ENCODE measurements at regions not wholly inside any gene's neighbourhood (a gene's known extent, or its start where the extent isn't known, plus 50 kb on each side); places are given as distances from the start of the nearest gene placed in this dataset.

DNA sequence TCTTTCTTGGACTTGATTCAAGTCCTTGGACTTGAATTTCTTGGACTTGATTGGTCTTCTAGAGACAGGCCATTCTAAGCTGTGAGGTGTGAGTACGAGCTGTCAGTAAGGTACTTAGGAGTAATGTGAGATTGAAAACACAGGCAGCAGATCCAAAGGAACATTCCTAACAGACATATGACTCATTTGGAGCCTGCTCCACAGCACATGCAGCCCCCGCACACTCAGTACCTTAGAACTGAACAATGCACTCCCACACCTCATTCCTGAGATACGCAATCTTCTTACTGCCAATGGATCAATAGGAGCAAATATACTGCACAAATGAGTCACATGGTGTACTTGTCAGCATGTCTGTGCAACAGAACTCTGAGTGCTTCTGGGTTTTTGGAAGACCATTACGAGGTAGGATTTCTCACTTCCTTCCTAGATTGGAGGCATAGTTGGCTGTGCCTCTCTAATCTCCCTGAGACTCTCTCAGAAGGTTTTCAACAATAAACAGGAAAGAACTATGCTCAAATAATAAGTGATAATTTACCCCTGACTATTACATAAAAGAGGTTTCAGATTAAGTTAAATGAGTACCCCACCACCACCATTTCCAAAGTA lies 243.1 kb downstream of the KCNA4 start:
- Histone ChIP-seq H3K27ac (no peak overlapping the region), H3K9me3 (ENCODE audit: low read depth, low read length) (no peaks in the 10 kb centered on the region), H3K36me3 (ENCODE audit: insufficient read depth, low read length) (no peaks in the 10 kb centered on the region), H3K4me3 (no peak overlapping the region), H3K9ac (ENCODE audit: insufficient read length) (no peak overlapping the region)
- no peak for DNase-seq (ENCODE audit: low read depth, low spot score)
- TF ChIP-seq EZH2 (IDR thresholded peaks at IDR 0.05), result no peak
- TF ChIP-seq POLR2AphosphoS5 (IDR thresholded peaks at IDR 0.05; ENCODE audit: borderline replicate concordance, low read depth, low read length), result no peak
- TF ChIP-seq FOXP2 (optimal IDR thresholded peaks at IDR 0.05; ENCODE audit: control extremely low read depth, extremely low read length, insufficient read depth), result no peak

DNA sequence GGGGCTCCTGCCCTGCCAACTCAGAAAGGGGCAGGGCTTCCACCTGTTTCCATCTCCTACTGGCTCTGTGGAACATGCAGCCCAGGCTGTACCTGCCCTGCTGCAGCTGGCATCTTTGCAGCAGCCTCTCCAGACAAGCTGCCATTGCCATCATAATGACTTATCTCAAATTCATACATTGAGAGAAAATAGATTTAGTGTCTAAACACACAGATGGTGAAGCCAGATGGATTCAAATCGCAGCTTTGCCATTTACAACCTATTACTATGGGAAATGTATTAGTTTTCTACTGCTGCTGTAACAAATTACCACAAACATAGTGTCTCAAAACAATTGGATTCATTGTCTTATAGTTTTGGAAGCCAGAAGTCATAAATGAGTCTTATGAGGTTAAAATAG lies 260.0 kb downstream of the KCNA4 start:
- no peak for DNase-seq (ENCODE audit: low read depth, low spot score)
- no peak overlapping the region for H3K9ac ChIP-seq (ENCODE audit: insufficient read length)

DNA sequence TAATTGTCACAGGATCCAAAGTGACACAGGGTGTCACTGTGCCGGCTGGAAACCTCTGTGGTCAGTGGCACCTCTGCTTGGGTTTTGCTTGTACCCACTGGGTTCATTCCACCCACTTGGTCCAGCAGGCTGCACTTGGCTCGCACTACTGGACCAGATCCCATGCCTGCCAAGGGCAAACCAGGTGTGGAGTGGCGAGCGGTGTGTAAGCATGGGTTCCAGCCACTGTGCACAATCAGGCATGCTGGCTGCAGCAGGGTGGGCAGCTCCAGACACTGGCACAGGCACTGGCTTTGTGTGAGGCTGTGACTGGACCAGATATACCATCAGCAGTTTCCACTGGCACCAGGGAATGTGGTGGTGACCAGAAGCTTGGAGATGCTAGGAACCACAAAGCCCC lies 261.4 kb downstream of the KCNA4 start:
- Histone ChIP-seq H3K9me3 (ENCODE audit: low read depth, low read length) (no peaks in the 10 kb centered on the region), H3K27ac (no peak overlapping the region), H3K36me3 (ENCODE audit: insufficient read depth, low read length) (no peaks in the 10 kb centered on the region), H3K4me3 (no peak overlapping the region), H3K9ac (ENCODE audit: insufficient read length) (no peak overlapping the region)
- TF ChIP-seq EZH2 (IDR thresholded peaks at IDR 0.05) (no peak), FOXP2 (optimal IDR thresholded peaks at IDR 0.05; ENCODE audit: control extremely low read depth, extremely low read length, insufficient read depth) (no peak), POLR2AphosphoS5 (IDR thresholded peaks at IDR 0.05; ENCODE audit: borderline replicate concordance, low read depth, low read length) (no peak)
- no peak for DNase-seq (ENCODE audit: low read depth, low spot score)

More for the DNA sequence above, 260.0 kb downstream of the KCNA4 start:
- Histone ChIP-seq H3K4me3 (no peak overlapping the region), H3K36me3 (ENCODE audit: insufficient read depth, low read length) (no peaks in the 10 kb centered on the region), H3K9me3 (ENCODE audit: low read depth, low read length) (no peaks in the 10 kb centered on the region), H3K27ac (no peak overlapping the region)
- TF ChIP-seq FOXP2 (optimal IDR thresholded peaks at IDR 0.05; ENCODE audit: control extremely low read depth, extremely low read length, insufficient read depth) (no peak), EZH2 (IDR thresholded peaks at IDR 0.05) (no peak), POLR2AphosphoS5 (IDR thresholded peaks at IDR 0.05; ENCODE audit: borderline replicate concordance, low read depth, low read length) (no peak)

DNA sequence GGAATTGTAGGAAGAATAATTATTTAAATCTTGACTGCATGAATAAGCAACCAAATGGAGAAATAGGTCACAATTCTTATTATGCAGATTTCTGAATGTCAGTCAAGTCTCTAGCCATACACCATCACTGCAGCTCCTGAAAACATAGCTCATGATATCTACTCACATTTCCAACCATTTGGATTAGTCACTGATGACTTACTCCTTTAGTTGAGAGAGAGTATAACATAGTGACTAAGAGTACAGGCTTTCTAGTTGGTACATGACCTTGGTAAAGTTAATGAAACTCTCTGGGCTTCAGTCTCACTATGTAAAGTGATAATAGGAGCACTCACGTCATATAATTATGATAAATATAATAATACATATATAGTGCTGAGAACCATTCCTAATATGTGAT lies 265.2 kb downstream of the KCNA4 start:
- H3K4me3 ChIP-seq, result no peak overlapping the region
- H3K9me3 ChIP-seq (ENCODE audit: low read depth, low read length), result no peaks in the 10 kb centered on the region
- DNase-seq (ENCODE audit: low read depth, low spot score), result no peak
- no peak for TF ChIP-seq POLR2AphosphoS5 (IDR thresholded peaks at IDR 0.05; ENCODE audit: borderline replicate concordance, low read depth, low read length)
- no peak for TF ChIP-seq FOXP2 (optimal IDR thresholded peaks at IDR 0.05; ENCODE audit: control extremely low read depth, extremely low read length, insufficient read depth)
- TF ChIP-seq EZH2 (IDR thresholded peaks at IDR 0.05), result no peak
- no peaks in the 10 kb centered on the region for H3K36me3 ChIP-seq (ENCODE audit: insufficient read depth, low read length)
- H3K9ac ChIP-seq (ENCODE audit: insufficient read length), result no peak overlapping the region
- no peak overlapping the region for H3K27ac ChIP-seq

DNA sequence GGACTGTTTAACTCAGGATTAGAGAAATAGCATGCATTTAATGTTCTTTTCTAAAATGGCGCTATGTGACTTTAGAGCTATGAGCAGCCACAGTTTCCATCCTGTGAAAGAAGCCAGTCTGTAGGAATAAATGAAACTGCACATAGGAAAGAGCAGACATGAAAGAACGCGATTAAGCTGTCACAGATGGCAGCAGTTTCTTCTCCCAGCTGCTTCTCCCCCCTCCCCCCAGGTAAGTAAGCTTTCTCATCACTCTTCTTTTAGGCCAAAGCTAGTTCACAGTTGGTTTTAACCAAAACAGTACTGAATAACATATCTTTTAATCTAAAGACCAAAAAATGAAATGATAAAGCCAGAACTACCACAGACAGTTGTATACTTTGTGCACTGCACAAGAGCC lies 266.4 kb downstream of the KCNA4 start:
- no peak overlapping the region for H3K4me3 ChIP-seq
- TF ChIP-seq FOXP2 (optimal IDR thresholded peaks at IDR 0.05; ENCODE audit: control extremely low read depth, extremely low read length, insufficient read depth) (no peak), EZH2 (IDR thresholded peaks at IDR 0.05) (no peak), POLR2AphosphoS5 (IDR thresholded peaks at IDR 0.05; ENCODE audit: borderline replicate concordance, low read depth, low read length) (no peak)

DNA sequence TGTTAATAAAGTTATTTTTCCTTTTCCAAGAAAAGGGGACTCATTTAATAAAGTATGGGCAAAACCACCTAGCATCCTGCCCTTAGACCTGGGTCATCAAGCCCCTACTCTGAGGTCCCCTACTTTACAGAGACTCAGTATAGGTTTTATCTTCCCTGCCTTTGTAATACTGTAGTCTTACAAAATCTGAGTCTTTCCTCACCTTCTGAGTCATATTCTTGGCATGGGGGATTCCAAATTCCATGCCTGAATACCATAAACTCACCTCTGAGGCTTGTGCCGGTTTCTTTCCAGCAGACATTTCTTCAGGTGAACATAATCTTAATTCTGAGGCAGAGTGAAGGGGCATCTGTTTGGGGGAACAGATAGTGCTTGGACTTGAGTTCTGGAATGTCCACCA lies 282.5 kb downstream of the KCNA4 start:
- Histone ChIP-seq H3K27ac (no peak overlapping the region), H3K9me3 (ENCODE audit: low read depth, low read length) (no peaks in the 10 kb centered on the region), H3K4me3 (no peak overlapping the region), H3K9ac (ENCODE audit: insufficient read length) (no peak overlapping the region), H3K36me3 (ENCODE audit: insufficient read depth, low read length) (no peaks in the 10 kb centered on the region)
- no peak for DNase-seq (ENCODE audit: low read depth, low spot score)
- TF ChIP-seq FOXP2 (optimal IDR thresholded peaks at IDR 0.05; ENCODE audit: control extremely low read depth, extremely low read length, insufficient read depth), result no peak
- no peak for TF ChIP-seq EZH2 (IDR thresholded peaks at IDR 0.05)
- TF ChIP-seq POLR2AphosphoS5 (IDR thresholded peaks at IDR 0.05; ENCODE audit: borderline replicate concordance, low read depth, low read length), result no peak

More for the DNA sequence above, 266.4 kb downstream of the KCNA4 start:
- DNase-seq (ENCODE audit: low read depth, low spot score), result no peak
- Histone ChIP-seq H3K36me3 (ENCODE audit: insufficient read depth, low read length) (no peaks in the 10 kb centered on the region), H3K9ac (ENCODE audit: insufficient read length) (no peak overlapping the region), H3K9me3 (ENCODE audit: low read depth, low read length) (no peaks in the 10 kb centered on the region), H3K27ac (no peak overlapping the region)

DNA sequence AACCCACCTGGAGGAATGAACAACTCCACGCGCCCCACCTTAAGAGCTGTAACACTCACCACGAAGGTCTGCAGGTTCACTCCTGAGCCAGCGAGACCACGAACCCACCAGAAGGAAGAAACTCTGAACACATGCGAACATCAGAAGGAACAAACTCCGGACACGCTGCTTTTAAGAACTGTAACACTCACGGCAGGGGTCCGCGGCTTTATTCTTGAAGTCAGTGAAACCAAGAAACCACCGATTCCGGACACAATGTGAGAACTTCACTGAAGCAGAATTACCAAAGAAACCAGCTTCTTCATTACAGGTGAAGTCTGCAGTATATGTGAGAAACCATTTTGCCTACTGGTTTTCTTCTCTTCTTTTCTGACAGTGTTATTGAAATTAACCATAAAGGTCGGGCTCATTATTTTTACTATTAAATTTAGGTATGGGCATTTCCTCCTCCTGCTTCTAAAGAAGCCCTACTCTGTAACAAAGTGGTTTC lies 303.0 kb downstream of the KCNA4 start:
- H3K27ac ChIP-seq, result no peak overlapping the region
- no peak overlapping the region for H3K4me3 ChIP-seq
- TF ChIP-seq POLR2AphosphoS5 (IDR thresholded peaks at IDR 0.05; ENCODE audit: borderline replicate concordance, low read depth, low read length), result no peak
- no peak for TF ChIP-seq EZH2 (IDR thresholded peaks at IDR 0.05)
- TF ChIP-seq FOXP2 (optimal IDR thresholded peaks at IDR 0.05; ENCODE audit: control extremely low read depth, extremely low read length, insufficient read depth), result no peak
- no peak for DNase-seq (ENCODE audit: low read depth, low spot score)
- H3K9ac ChIP-seq (ENCODE audit: insufficient read length), result no peak overlapping the region
- no peaks in the 10 kb centered on the region for H3K36me3 ChIP-seq (ENCODE audit: insufficient read depth, low read length)
- H3K9me3 ChIP-seq (ENCODE audit: low read depth, low read length), result no peaks in the 10 kb centered on the region

DNA sequence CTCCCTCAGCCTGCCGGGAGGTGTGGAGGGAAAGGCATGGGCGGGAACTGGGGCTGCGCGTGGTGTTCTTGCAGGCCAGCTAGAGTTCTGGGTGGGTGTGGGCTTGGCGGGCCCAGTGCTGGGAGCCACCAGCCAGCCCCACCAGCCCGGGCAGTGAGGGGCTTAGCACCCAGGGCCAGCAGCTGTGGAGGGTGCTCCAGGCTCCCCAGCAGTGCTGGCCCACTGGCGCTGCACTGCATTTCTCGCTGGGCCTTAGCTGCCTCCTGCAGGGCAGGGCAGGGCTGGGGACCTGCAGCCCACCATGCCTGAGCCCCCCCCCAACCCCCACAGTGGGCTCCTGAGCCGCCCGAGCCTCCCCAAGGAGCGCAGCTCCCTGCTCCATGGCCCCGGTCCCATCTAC lies 304.2 kb downstream of the KCNA4 start:
- no peak overlapping the region for H3K4me3 ChIP-seq
- no peaks in the 10 kb centered on the region for H3K9me3 ChIP-seq (ENCODE audit: low read depth, low read length)
- no peaks in the 10 kb centered on the region for H3K36me3 ChIP-seq (ENCODE audit: insufficient read depth, low read length)
- DNase-seq (ENCODE audit: low read depth, low spot score), result no peak
- TF ChIP-seq POLR2AphosphoS5 (IDR thresholded peaks at IDR 0.05; ENCODE audit: borderline replicate concordance, low read depth, low read length), result no peak
- TF ChIP-seq EZH2 (IDR thresholded peaks at IDR 0.05), result no peak
- no peak for TF ChIP-seq FOXP2 (optimal IDR thresholded peaks at IDR 0.05; ENCODE audit: control extremely low read depth, extremely low read length, insufficient read depth)
- H3K27ac ChIP-seq, result no peak overlapping the region
- H3K9ac ChIP-seq (ENCODE audit: insufficient read length), result no peak overlapping the region

DNA sequence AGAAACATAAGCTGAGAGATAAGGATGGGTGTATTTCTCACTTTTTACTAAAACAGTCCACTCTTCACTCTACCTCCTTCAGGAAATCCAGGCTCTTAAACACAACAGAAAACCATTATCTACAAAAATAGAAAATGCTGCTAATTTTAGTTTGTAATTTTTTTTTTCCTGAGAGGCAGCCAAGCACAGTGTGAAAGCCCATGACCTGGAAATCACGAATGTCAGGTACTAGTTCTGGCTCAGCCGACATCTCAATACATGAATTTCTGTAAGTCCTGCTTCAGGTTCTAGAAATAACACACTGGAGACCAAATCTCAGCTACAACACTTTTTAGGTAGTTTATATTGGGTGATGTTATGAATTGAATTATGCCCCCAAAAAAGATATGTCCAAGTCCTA lies 308.9 kb downstream of the KCNA4 start:
- TF ChIP-seq EZH2 (IDR thresholded peaks at IDR 0.05), result no peak
- TF ChIP-seq FOXP2 (optimal IDR thresholded peaks at IDR 0.05; ENCODE audit: control extremely low read depth, extremely low read length, insufficient read depth), result no peak
- TF ChIP-seq POLR2AphosphoS5 (IDR thresholded peaks at IDR 0.05; ENCODE audit: borderline replicate concordance, low read depth, low read length), result no peak
- no peak overlapping the region for H3K4me3 ChIP-seq
- no peaks in the 10 kb centered on the region for H3K9me3 ChIP-seq (ENCODE audit: low read depth, low read length)
- no peaks in the 10 kb centered on the region for H3K36me3 ChIP-seq (ENCODE audit: insufficient read depth, low read length)
- H3K9ac ChIP-seq (ENCODE audit: insufficient read length), result no peak overlapping the region
- no peak for DNase-seq (ENCODE audit: low read depth, low spot score)
- no peak overlapping the region for H3K27ac ChIP-seq
